Stimulated activated CD8-positive, alpha-beta memory T cell treated with anti-CD3 and anti-CD28 coated beads, Interleukin-2, amount 100 ng/mL, for 48 hours (primary cell): ENCODE measurements at regions not wholly inside any gene's neighbourhood (a gene's known extent, or its start where the extent isn't known, plus 50 kb on each side); places are given as distances from the start of the nearest gene placed in this dataset.

Experiments
- DNase-seq, 2 donors: peaks; one replicate each; pipeline ENCODE4 v3.0.0-alpha.2; 2020; ENCODE audit warnings: low read depth in 2 of 2

GRCh38 chr9:106704056-106704615, 158.8 kb upstream of the ZNF462 start:
- DNase-seq = no peak

GRCh38 chr9:106707291-106707690, 155.7 kb upstream of the ZNF462 start:
- no peak for DNase-seq

GRCh38 chr9:106707738-106708474, 155.1 kb upstream of the ZNF462 start:
- DNase-seq = no peak

GRCh38 chr9:106708475-106709146, 154.4 kb upstream of the ZNF462 start:
- no peak for DNase-seq

- DNase-seq = no peak
Observed at GRCh38 chr9:106712279-106712678, 150.7 kb upstream of the ZNF462 start.

GRCh38 chr9:106713206-106713605, 149.8 kb upstream of the ZNF462 start:
- no peak for DNase-seq

GRCh38 chr9:106716820-106717219, 146.1 kb upstream of the ZNF462 start:
- DNase-seq = no peak

- DNase-seq = no peak
Observed at GRCh38 chr9:106717686-106718085, 145.3 kb upstream of the ZNF462 start.

- DNase-seq = no peak
Observed at GRCh38 chr9:106718936-106719335, 144.0 kb upstream of the ZNF462 start.

GRCh38 chr9:106722051-106722753, 140.8 kb upstream of the ZNF462 start:
- no peak for DNase-seq

- no peak for DNase-seq
Observed at GRCh38 chr9:106723926-106724325, 139.0 kb upstream of the ZNF462 start.

- no peak for DNase-seq
Observed at GRCh38 chr9:106724566-106724965, 138.4 kb upstream of the ZNF462 start.

GRCh38 chr9:106726070-106726815, 136.7 kb upstream of the ZNF462 start:
- no peak for DNase-seq

GRCh38 chr9:106727969-106728368, 135.0 kb upstream of the ZNF462 start:
- DNase-seq = no peak

- no peak for DNase-seq
Observed at GRCh38 chr9:106728860-106729259, 134.1 kb upstream of the ZNF462 start.

- no peak for DNase-seq
Observed at GRCh38 chr9:106731910-106732309, 131.1 kb upstream of the ZNF462 start.

- no peak for DNase-seq
Observed at GRCh38 chr9:106733828-106734380, 129.1 kb upstream of the ZNF462 start.

GRCh38 chr9:106737516-106737915, 125.5 kb upstream of the ZNF462 start:
- no peak for DNase-seq

GRCh38 chr9:106738109-106738508, 124.9 kb upstream of the ZNF462 start:
- DNase-seq = no peak

GRCh38 chr9:106745457-106745856, 117.5 kb upstream of the ZNF462 start:
- no peak for DNase-seq

- DNase-seq = no peak
Observed at GRCh38 chr9:106745876-106746275, 117.1 kb upstream of the ZNF462 start.
